Transverse colon (tissue), 4 donors: ENCODE measurements at regions not wholly inside any gene's neighbourhood (a gene's known extent, or its start where the extent isn't known, plus 50 kb on each side); places are given as distances from the start of the nearest gene placed in this dataset.

ENCODE experiments used
- DNase-seq: peaks from one replicate; pipeline ENCODE4 v3.0.0-alpha.2; 2019
- H3K27ac ChIP-seq, 4 donors: fragments of 200-600 bp; sonication (generic); 2 replicates each; pipeline ENCODE4 v1.5.1; 2016 to 2018; ENCODE audit warnings: inconsistent platforms in 4 of 4
- H3K27me3 ChIP-seq: fragments of 200-600 bp; sonication (generic); 2 replicates; pipeline ENCODE4 v1.5.1; 2017; ENCODE audit warnings: inconsistent platforms
- H3K36me3 ChIP-seq, 4 donors: fragments of 200-600 bp; sonication (generic); 2 replicates each; pipeline ENCODE4 v1.5.1; 2017 to 2019; ENCODE audit warnings: inconsistent platforms in 4 of 4
- H3K4me1 ChIP-seq, 4 donors: fragments of 200-600 bp; sonication (generic); 2 replicates each; pipeline ENCODE4 v1.5.1; 2017 to 2020; ENCODE audit warnings: inconsistent platforms in 4 of 4
- H3K4me3 ChIP-seq, 4 donors: fragments of 200-600 bp; sonication (generic); 1 replicate in 1 of 4; 2 replicates in 3 of 4; pipeline versions ENCODE4 v1.5.1 to v1.6.1; 2017 to 2019; ENCODE audit warnings: inconsistent platforms in 4 of 4
- H3K9me3 ChIP-seq, 2 donors: fragments of 200-600 bp; sonication (generic); 2 replicates each; pipeline ENCODE4 v1.5.1; 2017 to 2019; ENCODE audit warnings: inconsistent platforms in 2 of 2
- EP300 ChIP-seq: sonication (generic); formaldehyde crosslinking; IDR thresholded peaks from one replicate; pipeline ENCODE4 v1.6.1; 2017; ENCODE audit warnings: antibody characterized with exemption, low read depth
- POLR2A ChIP-seq: fragments of 450-650 bp; IDR thresholded peaks from one replicate; pipeline ENCODE4 v1.6.1; 2016; ENCODE audit warnings: antibody characterized with exemption, mild to moderate bottlenecking, moderate library complexity
- POLR2AphosphoS5 ChIP-seq, 3 donors: sonication (generic); formaldehyde crosslinking; IDR thresholded peaks; one replicate each; pipeline ENCODE4 v1.6.1; 2016; ENCODE audit warnings: antibody characterized with exemption in 3 of 3
- WGBS, 2 donors: methylation state at CpG; one replicate each; pipeline ENCODE4 v1.1.5; 2018; ENCODE audit warnings: low coverage in 1 of 2; 5-methylcytosine and 5-hydroxymethylcytosine counted together
- in situ Hi-C, 4 donors: fragments of 200-750 bp; cut with MboI; loops; one replicate each; pipeline versions ENCODE4 v1.15.0 to v1.15.1; 2017; ENCODE audit warnings: low sequenced_read_pairs in 3 of 4, low pct_ligation_motif_present in 1 of 4, low pct_unique_long_range_greater_than_20kb in 1 of 4
- intact Hi-C: fragments of 100-400 bp; cut with DNase I; formaldehyde crosslinking; loops from one replicate; pipeline ENCODE4 v1.15.1; 2023; ENCODE audit warnings: low total_unique reads
- TF ChIP-seq, protein P1 (sequence below), 5 experiments: fragments of 200-600 bp in 3 of 5; fragments of 450-650 bp in 2 of 5; sonication (generic) in 3 of 5; IDR thresholded peaks; 1 replicate in 2 of 5; 2 replicates in 3 of 5; pipeline ENCODE4 v1.5.1; 2016 to 2017; ENCODE audit warnings: antibody characterized with exemption in 5 of 5, inconsistent platforms in 3 of 5, mild to moderate bottlenecking in 2 of 5, moderate library complexity in 1 of 5

DNA sequence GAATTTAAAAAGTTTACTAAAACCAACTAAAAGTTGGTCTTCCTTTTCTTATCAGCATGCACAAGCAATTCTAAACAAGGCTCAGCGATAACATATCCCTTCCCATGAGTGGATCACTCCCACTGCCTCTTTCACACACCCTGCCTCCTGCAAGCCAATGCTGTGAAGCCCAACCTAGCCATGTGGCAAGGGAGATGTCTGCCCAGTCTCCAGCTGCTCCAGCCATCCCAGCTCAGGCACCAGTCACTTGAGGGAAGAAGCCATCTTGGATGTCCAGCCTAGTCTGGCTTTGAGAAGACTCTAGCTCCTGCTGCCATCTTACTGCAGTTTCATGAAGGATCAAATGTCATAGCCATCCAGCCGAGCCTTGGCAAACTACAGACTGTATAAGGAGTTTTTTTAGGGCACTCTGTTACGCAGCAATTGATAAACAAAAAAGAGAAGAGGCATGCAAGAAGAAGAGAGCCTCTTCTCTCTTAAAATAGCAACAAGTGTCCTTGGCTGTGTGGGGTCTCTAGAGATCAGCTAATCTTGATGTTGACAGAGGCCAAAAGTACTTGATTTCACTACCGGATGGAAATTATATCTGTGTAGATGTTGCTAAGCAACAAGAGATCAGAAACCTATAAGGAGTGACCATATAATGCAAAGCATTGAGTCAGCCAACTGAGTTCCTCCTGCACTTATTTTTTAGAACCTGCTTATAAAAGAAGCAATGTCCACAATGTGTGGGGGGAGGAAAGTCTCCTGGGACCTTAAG lies 108.9 kb downstream of the PTCSC3 start:
- Histone ChIP-seq H3K36me3 (no peaks in the 10 kb centered on the region), H3K4me3 (no peak overlapping the region), H3K9me3 (no peaks in the 10 kb centered on the region), H3K27me3 (peaks cover 3% of the 10 kb centered on the region), H3K4me1 (peaks cover 0 to 6% (median 2%) of the 10 kb centered on the region in 4 donors), H3K27ac (no peak overlapping the region)
- 42 to 58% methylated on average over 3 to 4 of the region's 4 CpGs for WGBS, 2 donors
- DNase-seq: no peak
- TF ChIP-seq, protein P1, sequence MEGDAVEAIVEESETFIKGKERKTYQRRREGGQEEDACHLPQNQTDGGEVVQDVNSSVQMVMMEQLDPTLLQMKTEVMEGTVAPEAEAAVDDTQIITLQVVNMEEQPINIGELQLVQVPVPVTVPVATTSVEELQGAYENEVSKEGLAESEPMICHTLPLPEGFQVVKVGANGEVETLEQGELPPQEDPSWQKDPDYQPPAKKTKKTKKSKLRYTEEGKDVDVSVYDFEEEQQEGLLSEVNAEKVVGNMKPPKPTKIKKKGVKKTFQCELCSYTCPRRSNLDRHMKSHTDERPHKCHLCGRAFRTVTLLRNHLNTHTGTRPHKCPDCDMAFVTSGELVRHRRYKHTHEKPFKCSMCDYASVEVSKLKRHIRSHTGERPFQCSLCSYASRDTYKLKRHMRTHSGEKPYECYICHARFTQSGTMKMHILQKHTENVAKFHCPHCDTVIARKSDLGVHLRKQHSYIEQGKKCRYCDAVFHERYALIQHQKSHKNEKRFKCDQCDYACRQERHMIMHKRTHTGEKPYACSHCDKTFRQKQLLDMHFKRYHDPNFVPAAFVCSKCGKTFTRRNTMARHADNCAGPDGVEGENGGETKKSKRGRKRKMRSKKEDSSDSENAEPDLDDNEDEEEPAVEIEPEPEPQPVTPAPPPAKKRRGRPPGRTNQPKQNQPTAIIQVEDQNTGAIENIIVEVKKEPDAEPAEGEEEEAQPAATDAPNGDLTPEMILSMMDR (IDR thresholded peaks at IDR 0.05): no peak
- TF ChIP-seq EP300: no peak
- TF ChIP-seq POLR2A: no peak
- no peak for TF ChIP-seq POLR2AphosphoS5 (IDR thresholded peaks at IDR 0.05)
- in situ Hi-C loops (loop anchor here in 1 of 4 donors (25.0 kb wide), 1 partner anchor 180 kb away; no protein-coding TSS in a partner anchor), intact Hi-C loops (no loop called here)

- H3K27ac ChIP-seq: no peak overlapping the region
- 83 to 87% methylated on average over 4 of the region's 4 CpGs for WGBS, 2 donors
- peaks cover 0 to 6% (median 2%) of the 10 kb centered on the region in 4 donors for H3K4me1 ChIP-seq
- H3K4me3 ChIP-seq: no peak overlapping the region
- in situ Hi-C loops: loop anchor here in 1 of 4 donors (25.0 kb wide), 1 partner anchor 179 kb away; no protein-coding TSS in a partner anchor
- no peaks in the 10 kb centered on the region for H3K27me3 ChIP-seq
- no peaks in the 10 kb centered on the region for H3K9me3 ChIP-seq
- no peak for DNase-seq
- intact Hi-C loops: no loop called here
- no peaks in the 10 kb centered on the region for H3K36me3 ChIP-seq
- TF ChIP-seq POLR2A (no peak), POLR2AphosphoS5 (IDR thresholded peaks at IDR 0.05) (no peak), EP300 (no peak)
- TF ChIP-seq, protein P1 (IDR thresholded peaks at IDR 0.05): no peak
These were observed 109.9 kb downstream of the PTCSC3 start for GRCh38 chr14:36066636-36067035.

- no peaks in the 10 kb centered on the region for H3K36me3 ChIP-seq
- TF ChIP-seq EP300 (no peak), POLR2A (no peak), POLR2AphosphoS5 (IDR thresholded peaks at IDR 0.05) (no peak)
- TF ChIP-seq, protein P1 (IDR thresholded peaks at IDR 0.05): no peak
- in situ Hi-C loops (loop anchor here in 1 of 4 donors (25.0 kb wide), 1 partner anchor 179 kb away; no protein-coding TSS in a partner anchor), intact Hi-C loops (no loop called here)
- no peaks in the 10 kb centered on the region for H3K27me3 ChIP-seq
- WGBS, 2 donors: 78% methylated on average over 3 of the region's 3 CpGs; no CpG with 5 or more reads in 1 of the 2 donors
- H3K9me3 ChIP-seq: no peaks in the 10 kb centered on the region
- no peak for DNase-seq
- peaks cover 0 to 6% (median 2%) of the 10 kb centered on the region in 4 donors for H3K4me1 ChIP-seq
- H3K4me3 ChIP-seq: no peak overlapping the region
- H3K27ac ChIP-seq: no peak overlapping the region
These were observed 110.7 kb downstream of the PTCSC3 start for GRCh38 chr14:36065831-36066230.

DNA sequence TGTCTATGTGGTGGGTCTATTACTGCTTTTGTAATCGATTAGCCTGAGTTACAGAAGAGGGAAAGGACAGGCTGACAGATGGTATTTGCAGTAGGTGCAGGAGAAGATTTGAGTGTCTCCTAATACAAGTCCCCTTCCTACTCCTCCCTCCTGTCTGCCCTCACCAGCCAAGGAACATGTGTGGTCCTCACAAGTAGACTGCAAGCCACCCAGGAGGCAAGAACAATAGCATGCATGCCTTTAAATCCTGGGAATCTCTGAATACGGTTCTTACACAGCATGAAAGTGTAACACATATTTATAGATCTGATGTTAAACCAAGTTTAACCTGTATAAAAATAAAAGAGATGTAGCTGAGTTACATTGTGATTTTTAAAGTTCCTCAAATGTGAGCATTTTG lies 117.0 kb downstream of the PTCSC3 start:
- H3K9me3 ChIP-seq: no peaks in the 10 kb centered on the region
- 83% methylated on average over 2 of the region's 2 CpGs; no CpG with 5 or more reads in 1 of the 2 donors for WGBS, 2 donors
- intact Hi-C loops (no loop called here), in situ Hi-C loops (loop anchor here in 1 of 4 donors (25.0 kb wide), 1 partner anchor 172 kb away; no protein-coding TSS in a partner anchor)
- no peak for TF ChIP-seq EP300
- TF ChIP-seq, protein P1 (IDR thresholded peaks at IDR 0.05): no peak
- TF ChIP-seq POLR2AphosphoS5 (IDR thresholded peaks at IDR 0.05): no peak
- no peak for TF ChIP-seq POLR2A
- no peaks in the 10 kb centered on the region for H3K36me3 ChIP-seq
- no peak for DNase-seq
- H3K4me3 ChIP-seq: no peak overlapping the region
- no peaks in the 10 kb centered on the region for H3K27me3 ChIP-seq
- H3K4me1 ChIP-seq: no peaks in the 10 kb centered on the region
- H3K27ac ChIP-seq: no peak overlapping the region
